ENCODE measurements at regions not wholly inside any gene's neighbourhood (a gene's known extent, or its start where the extent isn't known, plus 50 kb on each side); places are given as distances from the start of the nearest gene placed in this dataset.

DNA sequence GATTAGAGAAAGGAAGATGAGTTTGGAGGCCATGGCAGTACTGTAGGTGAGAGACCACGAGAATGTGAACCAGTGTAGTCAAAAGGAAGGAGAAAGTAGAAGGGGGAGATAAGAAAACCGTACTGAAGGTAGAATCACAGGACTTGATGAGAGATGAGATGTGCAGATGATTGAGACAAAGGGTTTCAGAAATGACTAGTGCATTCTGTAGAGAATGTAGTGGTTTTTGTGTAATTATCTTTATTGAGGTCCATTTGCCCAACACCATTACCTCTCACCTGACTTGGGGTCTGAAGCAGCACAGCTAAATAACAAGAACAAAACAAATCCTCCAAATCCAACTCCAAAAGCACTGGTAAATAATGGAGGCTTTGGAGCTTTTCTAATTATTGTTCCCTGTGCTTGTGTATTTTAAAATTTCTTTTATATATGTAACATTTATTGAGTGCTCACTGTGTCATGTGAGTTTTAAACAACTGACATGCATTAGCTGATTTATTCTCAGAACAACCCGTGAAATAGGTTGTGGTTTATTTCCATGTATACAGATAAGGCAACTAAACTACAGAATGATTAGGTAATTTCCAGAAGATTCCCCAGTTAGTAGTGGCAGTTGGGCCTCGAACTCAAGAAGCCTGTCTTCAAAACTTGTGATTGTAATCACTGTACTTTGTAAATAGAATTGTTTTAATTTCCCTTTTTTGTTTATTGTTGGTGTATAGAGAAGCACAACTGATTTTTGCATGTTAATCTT, 390.0 kb downstream of the AEBP2 start:
- DNase-seq (ENCODE audit: low read depth) = no peak

GRCh38 chr12:19830446-19830845, 391.2 kb downstream of the AEBP2 start:
- DNase-seq (ENCODE audit: low read depth) = no peak

DNA sequence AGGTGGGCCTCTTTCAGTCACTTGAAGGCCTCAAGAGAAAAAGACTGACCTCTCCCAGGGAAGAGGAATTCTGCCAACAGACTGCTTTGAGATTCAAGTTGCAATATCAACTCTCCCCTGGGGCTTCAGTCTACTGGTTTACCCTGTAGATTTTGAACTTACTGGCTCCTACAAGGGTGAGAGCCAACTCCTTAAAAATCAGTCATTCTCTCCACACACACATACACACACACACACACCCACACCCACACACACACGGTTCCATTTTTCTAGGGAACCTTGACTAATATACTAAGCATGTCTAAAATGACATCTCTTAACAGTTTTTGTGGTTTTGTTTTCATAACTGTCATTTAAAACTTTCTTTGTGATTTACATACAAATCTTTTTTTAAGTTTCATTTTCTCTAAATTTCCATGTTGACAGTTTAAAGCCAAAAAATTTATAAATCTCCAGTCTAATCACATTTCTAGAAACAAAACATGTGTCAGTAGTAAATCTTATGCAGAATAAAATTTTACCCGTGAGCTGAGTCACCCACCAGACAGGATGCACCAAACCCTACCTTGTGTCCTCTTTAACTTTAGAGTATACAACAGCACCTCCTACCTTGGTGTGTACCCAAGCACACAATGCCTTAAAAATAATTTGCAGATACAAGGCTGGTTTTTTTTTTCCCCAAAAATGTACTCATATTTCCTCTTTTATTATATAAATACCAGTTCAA, 394.6 kb downstream of the AEBP2 start:
- no peak for DNase-seq (ENCODE audit: low read depth)

DNA sequence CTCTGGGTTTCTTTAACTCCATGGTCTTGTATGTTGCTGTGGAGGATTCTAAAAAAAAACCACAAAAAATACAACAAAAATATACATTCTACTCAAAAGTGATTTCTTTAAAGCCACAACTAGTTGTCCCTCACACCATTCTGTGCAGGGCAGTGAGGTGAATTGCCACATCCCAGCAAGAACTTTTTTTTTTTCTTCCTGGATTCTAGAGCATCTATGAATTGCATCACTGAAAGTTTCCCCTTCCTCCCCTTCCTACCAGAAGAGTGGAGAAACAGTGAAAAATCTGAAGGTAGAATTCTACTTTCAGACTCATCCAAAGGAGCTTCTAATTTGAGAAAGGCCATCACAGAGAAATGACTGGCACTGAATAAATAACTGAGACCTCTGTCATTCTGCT, 395.3 kb downstream of the AEBP2 start:
- no peak for DNase-seq (ENCODE audit: low read depth)

DNA sequence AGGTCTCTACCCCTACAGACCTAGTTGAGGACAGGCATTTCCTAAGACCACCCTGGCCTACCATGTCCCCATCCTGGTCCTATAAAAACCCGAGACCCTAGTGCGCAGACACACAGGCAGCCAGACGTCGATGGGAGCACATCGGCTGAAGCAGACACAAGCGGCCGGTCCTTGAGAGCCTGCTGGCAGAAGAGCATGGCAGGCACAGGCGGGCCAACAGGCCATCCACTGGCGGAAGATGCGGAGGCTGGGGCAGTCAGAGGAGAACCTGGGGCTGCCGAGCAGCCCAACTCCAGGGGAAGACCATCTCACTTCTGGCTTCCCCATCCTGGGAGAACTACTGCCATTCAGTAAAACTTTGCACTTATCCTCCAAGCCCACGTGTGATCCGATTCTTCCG, 396.8 kb downstream of the AEBP2 start:
- no peak for DNase-seq (ENCODE audit: low read depth)

DNA sequence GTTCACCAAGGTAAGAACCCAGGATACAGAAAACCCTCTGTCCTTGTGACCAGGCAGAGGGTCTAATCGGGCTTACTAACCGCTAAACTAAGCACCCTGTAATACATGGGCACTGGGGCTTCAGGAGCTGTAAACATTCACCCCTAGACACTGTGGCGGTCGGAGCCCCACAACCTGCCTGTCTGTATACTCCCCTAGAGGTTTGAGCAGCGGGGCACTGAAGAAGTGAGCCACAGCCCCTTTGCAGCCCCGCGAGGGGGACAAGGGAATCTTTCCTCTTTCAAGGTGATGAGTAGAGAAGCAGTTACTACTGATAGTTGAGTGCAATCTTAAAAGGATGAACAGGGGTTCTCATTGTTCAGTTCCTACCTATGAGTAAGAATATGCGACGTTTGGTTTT, 397.2 kb downstream of the AEBP2 start:
- no peak for DNase-seq (ENCODE audit: low read depth)

GRCh38 chr12:19837543-19837942, 398.3 kb downstream of the AEBP2 start:
- DNase-seq (ENCODE audit: low read depth) = no peak

GRCh38 chr12:19841451-19841850, 402.2 kb downstream of the AEBP2 start:
- no peak for DNase-seq (ENCODE audit: low read depth)

GRCh38 chr12:19842116-19842515, 402.8 kb downstream of the AEBP2 start:
- DNase-seq (ENCODE audit: low read depth) = no peak

- DNase-seq (ENCODE audit: low read depth) = no peak
Observed at GRCh38 chr12:19844224-19844623, 404.9 kb downstream of the AEBP2 start.

DNA sequence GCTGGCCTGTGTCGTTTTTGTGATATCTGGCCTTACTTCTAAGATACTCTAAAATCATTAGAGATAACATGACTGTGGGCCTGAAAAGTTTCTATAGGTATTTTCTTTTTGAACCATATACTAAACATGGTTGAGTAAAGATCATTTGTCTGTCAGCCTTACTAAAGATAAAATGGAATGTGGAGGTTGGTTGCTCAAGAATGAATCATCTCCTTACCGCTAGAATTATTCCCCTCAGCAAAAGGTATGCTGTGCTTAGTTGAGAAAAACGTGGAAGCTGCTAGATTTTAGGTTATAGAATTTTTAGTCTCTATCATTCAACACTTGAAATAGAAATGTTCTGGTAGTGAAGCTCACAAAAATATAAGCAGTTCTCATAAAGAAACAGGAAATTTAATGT, 407.3 kb downstream of the AEBP2 start:
- no peak for DNase-seq (ENCODE audit: low read depth)

DNA sequence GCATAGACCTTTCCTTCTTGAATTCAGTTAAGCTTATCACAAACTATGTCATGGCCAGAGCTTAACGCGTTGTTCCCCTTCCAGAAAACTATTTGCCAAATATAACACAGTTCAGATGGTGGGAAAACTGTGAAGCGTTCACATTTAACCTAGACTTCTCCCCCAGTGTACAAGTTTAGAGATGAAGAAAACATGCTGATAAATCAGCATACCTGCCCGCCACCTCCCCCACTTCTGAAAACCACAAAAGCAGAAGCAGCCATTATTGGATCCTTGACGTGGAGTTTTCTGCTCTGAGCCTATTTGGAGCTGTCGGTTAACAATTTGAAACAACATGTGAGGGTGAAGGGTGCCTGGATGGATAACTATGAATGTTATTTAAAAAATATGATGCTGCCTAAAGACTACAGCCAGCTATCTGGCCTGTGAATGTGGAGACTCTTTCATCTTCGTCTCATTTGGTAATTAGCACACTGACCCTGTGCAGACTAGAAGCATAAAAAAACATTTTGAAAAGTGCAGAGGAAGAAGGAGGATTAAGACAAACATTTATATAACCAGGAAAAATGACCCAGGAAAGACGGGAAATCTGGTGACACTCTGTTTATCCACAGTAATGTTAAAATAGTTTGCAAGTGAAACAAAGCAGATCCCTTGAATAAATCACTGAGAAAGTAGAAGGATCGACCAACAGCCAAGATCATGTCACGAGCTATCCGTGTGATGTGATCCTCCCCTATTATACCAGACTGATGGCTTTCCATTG, 408.2 kb downstream of the AEBP2 start:
- DNase-seq (ENCODE audit: low read depth) = no peak

- DNase-seq (ENCODE audit: low read depth) = no peak
Observed at GRCh38 chr12:19848421-19848820, 409.1 kb downstream of the AEBP2 start.

- DNase-seq (ENCODE audit: low read depth) = no peak
Observed at GRCh38 chr12:19849208-19849607, 409.9 kb downstream of the AEBP2 start.

- DNase-seq (ENCODE audit: low read depth) = peak; percentile 72
Observed at GRCh38 chr12:19850346-19851065, 411.2 kb downstream of the AEBP2 start.

DNA sequence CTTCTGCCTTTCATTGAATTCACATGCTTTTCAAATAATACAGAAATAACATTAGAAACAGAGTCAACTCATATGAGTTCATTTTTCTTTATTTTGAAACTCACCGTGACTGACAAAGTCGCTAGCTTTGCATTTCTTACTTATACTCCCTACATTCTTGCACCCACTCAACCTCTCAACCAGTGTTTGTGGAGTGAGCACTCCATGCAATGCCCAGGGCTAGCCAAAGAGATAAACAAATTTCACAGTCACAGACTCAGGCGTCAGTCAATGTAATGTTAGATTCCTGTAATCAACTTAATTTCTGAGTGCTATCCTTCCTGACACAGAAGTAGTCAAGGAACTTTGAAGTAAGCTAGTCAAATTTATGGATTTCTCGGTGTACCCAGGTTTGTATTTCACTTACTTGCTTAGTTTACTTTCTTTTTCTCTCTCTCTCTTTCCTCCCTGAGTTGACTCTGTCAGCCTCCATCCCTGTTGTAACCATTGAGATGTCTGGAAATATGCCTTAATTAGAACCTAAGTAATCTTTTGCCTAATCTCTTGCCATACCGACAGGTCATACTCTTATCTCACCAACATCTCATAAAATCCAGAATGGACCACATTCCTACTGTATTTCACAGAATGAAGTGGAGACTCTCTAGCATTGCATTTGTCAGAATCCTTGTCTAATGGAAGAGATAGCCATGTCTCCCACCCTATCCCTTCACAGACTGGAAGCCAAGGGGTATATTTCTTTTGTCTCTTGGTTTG, 413.0 kb downstream of the AEBP2 start:
- DNase-seq (ENCODE audit: low read depth) = no peak

GRCh38 chr12:19855851-19856250, 416.6 kb downstream of the AEBP2 start:
- no peak for DNase-seq (ENCODE audit: low read depth)

- no peak for DNase-seq (ENCODE audit: low read depth)
Observed at GRCh38 chr12:19856389-19856788, 417.1 kb downstream of the AEBP2 start.

DNA sequence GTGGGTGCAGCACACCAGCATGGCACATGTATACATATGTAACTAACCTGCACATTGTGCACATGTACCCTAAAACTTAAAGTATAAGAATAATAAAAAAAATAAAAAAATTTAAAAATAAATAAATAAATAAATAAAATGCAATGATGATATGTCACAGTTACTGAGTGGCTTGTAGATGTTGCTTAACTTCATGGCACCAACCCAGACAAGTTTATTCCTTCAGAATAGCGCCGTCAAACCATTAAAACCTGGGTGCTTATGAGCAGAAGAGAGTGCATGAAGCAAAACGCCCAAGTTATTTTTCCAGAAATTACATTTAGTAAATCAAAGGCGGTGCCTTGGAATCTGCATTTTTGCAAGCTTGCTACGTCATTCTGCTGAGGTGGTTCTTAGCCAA, 417.9 kb downstream of the AEBP2 start:
- DNase-seq (ENCODE audit: low read depth) = no peak

DNA sequence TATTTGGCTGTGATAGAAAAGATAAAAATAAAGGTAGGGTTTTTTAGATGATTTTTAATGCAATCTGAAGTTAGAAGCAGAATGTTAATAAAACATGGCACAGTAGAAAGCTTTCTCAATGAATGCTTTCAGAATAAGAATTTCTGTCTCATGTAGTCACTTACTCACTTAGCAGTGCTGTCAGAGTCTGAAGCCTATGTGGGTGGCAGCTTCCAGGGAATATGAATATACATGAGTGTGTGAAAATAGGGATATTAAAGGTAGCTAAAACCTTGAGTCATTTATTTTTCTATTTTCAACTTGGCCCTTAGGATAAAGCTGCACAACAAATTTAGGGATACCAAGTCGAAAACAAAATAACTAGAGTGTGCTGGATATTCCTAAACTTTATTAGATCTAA, 427.9 kb downstream of the AEBP2 start:
- no peak for DNase-seq (ENCODE audit: low read depth)

DNA sequence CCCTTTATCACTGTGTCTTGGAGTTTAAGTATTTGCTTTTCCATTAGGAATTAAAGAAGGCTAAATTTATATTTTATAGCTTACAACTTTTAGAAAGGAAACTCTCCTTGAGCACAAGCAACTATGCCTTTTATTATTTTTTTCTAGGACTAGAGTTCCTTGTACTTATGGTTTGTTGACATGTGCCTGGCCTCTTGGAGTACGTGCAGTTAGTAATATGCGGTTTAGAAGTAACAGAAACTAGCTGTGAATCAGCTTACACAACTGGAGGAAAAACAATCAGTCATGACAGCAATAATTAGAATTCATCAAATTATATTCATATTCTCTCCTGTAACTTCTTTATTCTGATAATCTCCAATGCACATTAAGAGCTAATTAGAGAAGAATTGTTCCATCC, 428.7 kb downstream of the AEBP2 start:
- DNase-seq (ENCODE audit: low read depth) = no peak

DNA sequence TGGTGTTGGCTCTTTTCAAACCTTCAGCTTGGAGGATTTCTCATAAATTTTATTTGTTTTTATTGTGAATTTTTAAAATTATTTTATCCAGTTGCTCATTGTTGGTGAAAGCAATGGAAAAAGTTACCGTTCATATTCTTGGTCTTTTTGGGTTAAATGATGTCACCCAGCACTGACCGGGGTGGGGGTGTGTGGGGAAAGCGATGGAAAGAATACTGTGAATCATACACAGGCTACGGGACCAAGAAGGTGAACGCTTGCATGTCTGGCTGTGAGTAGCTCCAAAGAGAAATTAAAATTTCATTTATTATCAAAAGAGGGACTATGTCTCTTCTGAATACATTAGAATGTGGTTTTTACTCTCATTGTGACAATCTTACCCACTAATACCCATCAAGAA, 430.1 kb downstream of the AEBP2 start:
- DNase-seq (ENCODE audit: low read depth) = no peak

Data from GM04503 (cell line).